ENCODE measurements at regions not wholly inside any gene's neighbourhood (a gene's known extent, or its start where the extent isn't known, plus 50 kb on each side); places are given as distances from the start of the nearest gene placed in this dataset.

DNA sequence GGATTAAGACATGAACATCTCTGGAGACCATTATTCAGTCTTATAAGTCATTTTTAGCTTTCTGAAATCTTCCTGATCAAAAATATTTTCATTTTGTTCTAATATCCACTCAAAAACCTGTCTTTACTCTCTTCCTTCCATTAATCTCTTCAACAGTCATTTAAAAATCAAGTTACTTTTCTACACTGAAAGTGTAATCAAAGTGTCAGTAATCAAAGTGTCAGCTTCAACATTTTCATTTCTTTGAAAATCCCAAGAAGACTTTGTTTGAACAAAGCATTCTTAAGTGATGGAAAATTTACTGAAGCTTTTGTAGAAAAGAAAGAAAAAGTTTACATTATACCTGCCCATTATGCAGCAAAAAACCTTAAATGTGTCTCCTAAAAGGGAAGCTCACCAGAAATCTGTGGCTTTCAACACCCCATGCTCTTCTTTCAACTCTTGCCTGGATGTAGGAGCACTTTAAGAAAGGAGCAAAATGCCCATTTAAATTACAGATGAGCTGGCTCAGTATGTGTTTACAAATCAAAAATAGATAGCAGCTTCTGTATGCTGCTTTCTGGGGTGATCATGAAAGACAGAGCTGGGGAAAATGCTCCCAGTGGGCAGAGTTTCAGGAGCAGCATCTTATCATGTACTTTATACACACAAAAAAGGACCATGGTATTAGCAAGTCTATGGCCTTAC is 260.8 kb upstream of the NCAM2 start:
- DNase-seq, result no peak

DNA sequence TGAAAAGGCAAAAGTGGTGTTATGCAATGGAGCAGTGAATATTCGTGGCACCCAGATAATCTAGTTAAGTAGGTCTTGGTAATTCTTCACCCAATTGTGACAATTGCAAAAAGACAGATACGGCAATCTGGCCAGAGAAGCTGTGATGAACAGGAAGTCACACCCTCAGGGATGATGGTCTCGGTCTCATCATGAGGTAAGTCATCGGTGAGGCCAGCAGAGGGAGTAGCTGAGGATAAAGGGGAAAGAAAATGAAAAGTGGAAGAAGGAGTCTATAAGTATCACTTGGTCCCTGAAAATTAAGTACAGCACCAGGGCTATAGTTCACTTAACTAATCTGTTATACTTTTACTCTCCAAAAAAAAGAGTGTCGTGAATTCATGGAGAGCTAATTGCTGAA is 258.8 kb upstream of the NCAM2 start:
- DNase-seq, result no peak

GRCh38 chr21:20741445-20741844 is 256.8 kb upstream of the NCAM2 start:
- no peak for DNase-seq

DNA sequence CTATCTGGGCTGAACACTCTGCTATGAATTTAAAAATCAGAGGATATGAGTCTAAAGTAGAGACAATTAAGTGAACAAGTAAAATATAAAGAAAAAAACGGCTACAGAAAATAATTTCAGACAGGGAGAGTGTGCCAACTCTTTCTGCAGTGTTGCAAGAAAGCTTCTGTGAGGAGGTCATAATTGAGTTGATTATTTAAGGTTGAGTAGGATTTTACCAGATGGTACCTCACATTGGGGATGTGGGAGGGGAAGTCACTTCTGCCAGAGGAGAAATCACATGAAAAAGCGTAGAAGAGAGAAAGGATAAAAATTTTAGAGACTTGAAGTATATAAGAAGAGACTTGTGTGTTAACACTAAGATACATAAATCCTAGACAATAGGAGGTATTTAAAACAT is 238.0 kb upstream of the NCAM2 start:
- no peak for DNase-seq

DNA sequence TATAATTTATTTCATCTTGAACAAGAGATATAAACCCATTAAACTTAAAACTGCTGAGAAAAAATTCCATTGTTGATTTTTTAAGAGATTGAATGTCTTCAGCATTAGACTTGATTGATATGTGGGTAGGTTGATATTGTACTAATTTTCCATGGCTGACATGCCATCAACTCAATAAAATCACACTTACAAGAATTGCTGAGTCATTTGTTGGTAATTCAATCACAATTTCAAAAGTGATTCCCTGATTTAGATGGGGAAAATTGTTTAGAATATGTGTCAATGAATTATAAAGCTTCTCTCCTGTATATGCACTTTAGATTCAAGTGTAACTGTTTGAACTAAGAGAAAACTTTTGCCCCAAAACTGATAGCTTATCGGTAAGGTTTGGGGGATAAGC is 223.5 kb upstream of the NCAM2 start:
- DNase-seq, result no peak

GRCh38 chr21:20779321-20779720 is 218.9 kb upstream of the NCAM2 start:
- DNase-seq, result no peak

GRCh38 chr21:20783611-20784010 is 214.6 kb upstream of the NCAM2 start:
- DNase-seq, result no peak

GRCh38 chr21:20789729-20790500 is 208.3 kb upstream of the NCAM2 start:
- DNase-seq, result no peak

DNA sequence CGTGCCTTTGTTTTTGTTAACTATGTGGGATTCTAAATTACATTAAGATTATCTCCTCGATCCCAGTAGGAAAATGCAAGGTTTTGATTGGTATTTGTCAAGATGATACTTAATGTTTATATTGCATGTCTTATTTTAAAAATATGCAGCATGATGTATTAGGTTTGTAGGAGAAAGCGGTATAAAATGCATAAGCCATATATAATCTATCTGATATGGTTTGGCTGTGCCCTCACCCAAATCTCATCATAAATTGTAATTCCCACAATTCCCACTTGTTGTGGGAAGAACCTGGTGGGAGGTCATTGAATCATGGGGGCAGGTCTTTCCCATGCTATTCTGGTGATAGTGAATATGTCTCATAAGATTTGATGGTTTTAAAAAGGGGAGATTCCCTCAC is 198.1 kb upstream of the NCAM2 start:
- no peak for DNase-seq

- DNase-seq, result no peak
Observed at GRCh38 chr21:20802201-20802600, 196.0 kb upstream of the NCAM2 start.

DNA sequence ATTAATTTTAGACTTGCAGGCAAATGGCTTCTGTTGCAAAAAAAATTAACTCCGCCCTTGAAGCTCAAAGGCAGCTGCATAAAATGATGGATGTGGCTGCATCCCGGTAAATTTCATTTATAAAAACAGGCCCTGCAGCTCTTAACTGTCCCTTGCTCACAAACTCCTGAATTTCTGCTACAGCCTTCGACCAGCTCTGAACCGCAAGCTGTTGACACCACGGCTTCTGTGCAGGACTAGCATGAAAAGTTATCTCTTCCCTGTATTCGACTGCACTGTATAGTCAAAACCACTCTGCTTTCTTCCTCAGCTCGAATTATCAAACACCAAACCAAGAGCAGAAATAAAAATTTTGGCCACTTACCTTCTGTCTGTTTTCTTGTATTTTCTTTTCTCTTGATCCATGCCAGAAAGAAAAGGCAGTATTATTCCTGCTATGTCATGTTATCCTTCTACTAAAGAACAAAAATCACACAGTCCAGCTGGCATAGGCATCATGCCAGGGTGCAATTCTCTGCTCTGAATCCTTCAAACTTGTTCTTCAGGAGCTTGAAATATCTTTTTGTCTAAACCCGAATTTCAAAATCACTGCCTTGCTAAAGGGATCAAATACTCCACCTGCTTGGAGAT is 195.5 kb upstream of the NCAM2 start:
- DNase-seq, result no peak

GRCh38 chr21:20811702-20812101 is 186.5 kb upstream of the NCAM2 start:
- no peak for DNase-seq

DNA sequence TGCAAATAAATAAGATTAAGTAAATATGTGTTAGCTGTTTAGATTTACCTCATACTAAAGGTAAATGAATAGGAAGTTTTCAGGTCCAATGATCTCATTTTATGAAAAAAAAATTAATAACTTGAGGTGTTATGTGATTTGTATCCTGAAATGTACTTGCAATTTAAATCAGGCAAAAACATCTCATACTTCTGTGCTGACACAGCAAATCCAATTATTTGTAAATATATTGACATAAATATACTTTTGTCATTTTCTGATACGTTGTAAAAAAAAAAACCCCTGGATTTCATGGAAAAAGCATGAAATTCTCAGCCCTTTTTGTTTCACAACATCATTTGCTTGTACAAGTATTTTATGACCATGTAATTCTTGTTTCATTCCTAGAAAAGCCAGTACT is 184.1 kb upstream of the NCAM2 start:
- no peak for DNase-seq

- no peak for DNase-seq
Observed at GRCh38 chr21:20822666-20823065, 175.5 kb upstream of the NCAM2 start.

DNA sequence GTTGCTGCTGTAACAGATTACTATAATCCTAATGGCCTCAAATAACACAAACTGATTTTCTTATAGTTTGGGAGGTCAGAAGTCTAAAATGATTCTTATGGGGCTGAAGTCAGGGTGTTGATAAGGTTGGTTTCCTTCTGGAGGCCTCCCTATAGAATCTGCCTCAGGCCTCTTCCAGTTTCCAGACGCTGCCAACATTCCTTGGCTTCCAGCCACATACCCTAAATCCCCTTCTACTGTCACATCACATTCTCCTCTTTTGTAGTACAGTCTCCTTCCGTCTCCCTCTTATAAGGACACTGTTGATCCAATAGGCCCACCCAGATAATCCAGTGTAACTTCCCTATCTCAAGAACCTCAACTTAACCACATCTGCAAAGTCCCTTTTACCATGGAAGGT is 145.3 kb upstream of the NCAM2 start:
- no peak for DNase-seq

GRCh38 chr21:20856926-20857325 is 141.3 kb upstream of the NCAM2 start:
- peak; percentile 96 for DNase-seq

DNA sequence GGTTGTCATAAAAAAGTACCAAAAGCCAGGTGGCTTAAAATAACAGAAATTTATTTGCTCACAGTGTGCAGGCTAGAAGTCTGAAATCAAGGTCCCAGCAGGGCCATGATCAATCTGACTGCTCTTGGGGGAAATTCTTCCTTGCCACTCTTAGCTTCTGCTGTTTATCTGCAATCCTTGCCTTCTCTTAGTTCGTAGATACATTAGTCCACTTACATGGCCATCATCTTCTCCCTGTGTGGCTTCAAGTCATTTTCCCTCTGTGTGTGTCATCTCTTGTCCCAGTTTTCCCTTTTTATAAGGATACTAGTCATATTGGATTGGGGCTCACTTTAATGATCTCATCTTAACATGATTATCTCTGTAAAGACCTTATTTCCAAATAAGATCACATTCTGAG is 124.0 kb upstream of the NCAM2 start:
- no peak for DNase-seq

DNA sequence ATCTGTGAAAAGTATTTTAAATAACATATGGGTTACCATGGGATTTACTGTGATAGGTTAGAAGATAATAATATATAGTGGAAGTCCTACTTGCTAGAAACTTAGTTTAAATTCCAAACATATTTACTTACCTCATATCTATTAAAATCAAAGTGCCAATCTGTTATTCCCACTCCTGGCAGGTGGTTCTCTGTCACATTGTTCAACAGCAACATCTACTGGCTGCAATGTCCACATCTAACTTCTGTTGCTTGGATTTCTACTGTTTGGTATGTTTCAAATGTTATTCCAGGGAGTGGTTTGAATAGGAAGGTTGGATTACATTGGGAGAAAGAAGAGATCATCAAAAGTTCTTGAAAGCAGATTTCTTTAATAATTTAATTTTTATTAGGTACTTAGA is 122.5 kb upstream of the NCAM2 start:
- DNase-seq, result peak; percentile 40

GRCh38 chr21:20877976-20878375 is 120.2 kb upstream of the NCAM2 start:
- DNase-seq, result no peak

- peak; percentile 61 for DNase-seq
Observed at GRCh38 chr21:20882462-20883407, 115.5 kb upstream of the NCAM2 start.

DNA sequence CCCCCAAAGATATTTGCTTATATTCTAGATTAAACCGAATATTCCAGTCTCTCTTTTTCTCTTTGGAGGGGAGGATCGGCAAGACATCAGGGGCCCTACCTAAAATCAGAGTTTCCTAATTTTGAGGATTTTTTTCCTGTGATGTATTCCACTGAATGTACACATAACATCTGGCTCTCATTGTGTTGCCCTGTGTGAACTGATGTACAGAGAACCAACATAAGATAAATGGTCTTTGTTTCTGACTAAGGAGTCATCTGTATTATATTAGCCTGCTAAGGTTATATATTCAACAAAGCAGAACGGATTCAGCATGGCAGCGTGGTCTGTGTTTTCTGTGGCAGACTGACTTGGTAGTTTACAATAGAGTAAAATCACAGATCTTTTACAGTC is 114.8 kb upstream of the NCAM2 start:
- no peak for DNase-seq

GRCh38 chr21:20902511-20902910 is 95.7 kb upstream of the NCAM2 start:
- DNase-seq, result no peak

- no peak for DNase-seq
Observed at GRCh38 chr21:20902998-20903397, 95.2 kb upstream of the NCAM2 start.
